ENCODE measurements at regions not wholly inside any gene's neighbourhood (a gene's known extent, or its start where the extent isn't known, plus 50 kb on each side); places are given as distances from the start of the nearest gene placed in this dataset.

GRCh38 chr2:236965021-236965840 is 120.5 kb upstream of the COPS8 start:
- no peak for DNase-seq

- DNase-seq = no peak
Observed at GRCh38 chr2:236965841-236966096, 119.9 kb upstream of the COPS8 start.

DNA sequence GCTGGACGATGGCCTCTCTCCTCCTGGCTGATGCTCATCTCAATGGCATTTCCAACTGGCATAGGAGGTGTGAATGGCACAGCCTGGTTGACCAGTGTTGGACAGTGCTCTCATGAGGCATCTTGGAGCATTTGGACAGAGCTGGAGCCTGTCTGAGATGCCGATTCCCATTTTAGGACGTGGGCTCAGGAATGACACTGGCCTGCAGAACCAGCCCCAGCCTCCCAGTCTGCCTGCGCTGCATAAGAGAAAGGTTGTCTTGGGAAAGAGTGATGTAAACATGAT is 118.2 kb upstream of the COPS8 start:
- no peak for DNase-seq

DNA sequence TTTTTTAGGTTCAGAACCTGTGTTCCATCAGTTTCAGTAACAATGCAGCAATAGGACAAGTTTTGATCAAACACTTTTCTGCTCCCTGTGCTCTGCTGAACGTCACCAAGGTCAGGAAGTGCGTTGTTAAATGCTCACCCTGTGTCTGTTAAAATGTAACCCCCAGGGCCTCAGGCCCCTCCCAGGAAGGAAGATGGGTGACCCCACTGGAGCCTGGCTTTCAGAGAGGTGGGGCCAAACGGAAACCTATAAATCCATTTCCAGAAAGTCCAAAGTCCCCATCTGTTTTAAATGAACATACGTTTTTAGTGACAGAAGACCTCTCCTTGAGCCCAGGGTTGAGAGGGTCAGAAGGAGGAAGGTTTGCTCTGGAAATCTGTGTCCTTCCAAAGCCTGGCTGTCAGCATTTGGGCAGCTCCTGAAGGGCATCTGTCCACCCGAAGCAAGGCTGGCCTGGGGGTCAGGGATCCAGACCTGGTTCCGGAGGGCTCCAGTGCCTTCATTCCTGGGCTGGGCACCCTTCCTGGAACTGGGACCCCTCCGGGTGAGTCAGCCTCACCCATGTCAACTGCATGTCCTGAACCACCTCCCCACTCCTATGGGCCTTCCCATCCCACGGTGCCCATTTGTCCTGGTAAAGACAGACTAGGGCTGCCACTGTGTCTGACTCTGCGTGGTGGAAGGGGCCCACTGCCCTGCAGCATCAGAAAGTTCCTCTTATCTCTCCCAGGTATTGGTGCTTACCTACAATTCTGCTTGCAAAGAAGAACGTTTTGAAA is 117.4 kb upstream of the COPS8 start:
- DNase-seq = no peak

DNA sequence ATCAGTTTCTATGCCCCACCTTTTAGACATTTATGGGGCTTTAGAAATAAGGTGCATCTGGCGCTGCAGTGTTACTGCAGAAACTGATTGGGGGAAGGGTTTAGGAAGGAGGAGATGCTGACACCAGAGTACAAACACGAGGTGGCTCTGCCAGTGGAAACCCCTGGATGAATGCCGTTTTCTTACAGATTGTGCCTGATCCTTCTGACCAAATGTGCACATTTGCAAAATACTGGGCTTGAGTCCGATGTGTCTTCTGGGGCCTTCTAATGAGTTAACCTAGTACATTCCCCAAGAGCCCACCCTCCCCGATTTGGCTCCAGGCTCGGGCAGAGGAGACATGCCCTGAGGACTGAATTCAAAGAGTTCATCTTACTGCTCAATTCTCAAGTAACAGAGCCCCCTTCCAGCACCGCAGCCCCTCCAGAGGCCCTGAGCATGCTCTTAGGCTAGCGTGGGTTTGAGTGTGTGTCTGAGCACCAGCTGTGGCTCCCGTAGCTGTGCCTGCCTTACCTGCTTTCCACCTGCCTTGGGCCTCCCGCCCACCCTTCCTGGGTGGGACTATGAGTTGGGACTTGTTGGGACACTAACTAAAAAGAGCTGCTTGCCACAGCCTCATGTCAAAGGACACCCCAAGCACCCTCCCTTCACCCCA is 116.7 kb upstream of the COPS8 start:
- no peak for DNase-seq

DNA sequence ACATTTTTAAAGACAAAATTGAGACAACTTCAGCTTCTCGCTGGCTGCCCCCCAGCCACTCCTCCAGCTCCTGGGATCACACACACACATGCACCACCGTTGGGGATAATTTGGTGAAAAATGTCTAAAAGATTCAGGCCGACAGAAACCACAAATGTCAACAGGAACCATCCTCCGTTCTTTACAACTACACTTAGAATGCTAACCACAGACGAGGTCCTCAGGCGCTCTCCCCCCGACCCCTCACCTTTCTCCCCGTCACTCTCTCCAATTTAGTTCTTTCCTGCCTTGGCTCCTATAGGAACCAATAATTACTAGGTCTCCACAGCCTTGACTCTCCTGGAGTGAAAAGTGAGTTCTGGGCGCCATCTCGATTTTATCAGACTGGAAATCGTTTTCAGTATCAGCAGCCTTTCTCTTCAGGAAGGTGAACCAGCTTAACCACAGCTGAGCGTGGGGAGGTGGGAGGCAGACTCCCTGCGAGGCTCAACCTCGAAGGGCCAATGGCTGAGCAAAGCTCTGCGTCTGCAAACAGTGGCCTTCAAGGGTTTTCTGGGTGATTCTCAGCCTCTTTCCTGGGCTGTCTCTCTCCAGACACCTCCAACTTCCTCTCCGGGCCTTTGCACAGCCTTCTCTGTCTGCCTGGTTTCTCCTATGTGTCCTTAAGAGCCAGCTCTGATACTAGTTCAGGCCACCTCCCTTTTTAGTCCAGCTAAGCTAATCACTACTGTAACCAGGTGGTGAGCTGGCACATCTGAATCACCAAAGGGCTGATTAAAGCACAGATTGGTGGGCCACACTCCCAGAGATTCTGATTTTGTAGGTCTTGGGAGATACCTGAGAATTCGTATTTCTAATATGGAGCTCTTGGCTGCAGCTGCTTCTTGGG is 115.7 kb upstream of the COPS8 start:
- peak; percentile 71 for DNase-seq

DNA sequence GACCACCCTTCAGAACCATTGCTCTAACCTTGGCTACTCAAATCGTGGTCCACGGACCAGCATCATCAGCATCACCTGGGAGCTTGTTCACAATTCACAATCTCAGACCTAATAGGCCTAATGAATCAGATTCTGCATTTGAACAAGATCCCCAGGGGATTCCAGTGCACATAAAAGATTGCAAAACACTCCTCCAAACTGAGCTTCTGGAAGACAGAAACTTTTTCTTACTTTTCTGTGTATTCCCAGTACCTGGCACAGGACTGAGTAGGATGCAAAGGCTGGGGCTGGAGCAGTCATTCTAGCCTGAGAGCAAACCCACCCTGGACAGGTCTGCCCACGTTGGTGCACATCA is 115.1 kb upstream of the COPS8 start:
- DNase-seq = no peak

DNA sequence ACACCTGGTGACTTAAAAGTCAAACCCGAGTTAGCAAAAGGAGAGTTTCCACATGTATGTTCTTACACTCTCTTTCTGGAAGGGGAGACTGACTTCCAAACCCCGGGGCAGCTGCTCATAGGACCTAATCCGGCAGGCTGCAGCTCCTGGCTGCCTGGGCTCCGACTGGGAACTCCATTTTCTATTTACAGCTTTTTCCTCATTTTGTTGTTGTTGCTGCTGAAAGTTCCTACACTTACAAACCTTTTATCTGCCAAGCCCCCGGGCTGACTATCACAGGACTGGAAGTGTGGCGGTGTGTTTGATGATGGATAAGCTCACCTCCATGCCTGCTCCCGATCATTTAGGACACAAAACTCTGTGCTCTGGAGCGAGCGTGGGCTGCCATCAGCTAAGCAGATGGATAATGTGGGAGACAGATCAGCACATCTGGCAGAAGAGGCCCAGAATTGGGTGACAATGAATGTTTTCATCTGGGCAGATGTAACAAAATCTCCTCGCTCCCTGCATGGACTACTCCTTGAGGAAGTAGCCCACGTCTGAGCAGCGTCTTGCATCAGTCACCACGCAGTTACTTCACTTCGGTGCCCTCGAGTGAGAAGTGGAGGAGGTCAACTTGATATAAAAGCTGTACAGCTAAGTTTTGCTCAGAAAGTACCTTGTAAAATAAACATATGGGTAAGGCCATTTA is 114.4 kb upstream of the COPS8 start:
- no peak for DNase-seq

DNA sequence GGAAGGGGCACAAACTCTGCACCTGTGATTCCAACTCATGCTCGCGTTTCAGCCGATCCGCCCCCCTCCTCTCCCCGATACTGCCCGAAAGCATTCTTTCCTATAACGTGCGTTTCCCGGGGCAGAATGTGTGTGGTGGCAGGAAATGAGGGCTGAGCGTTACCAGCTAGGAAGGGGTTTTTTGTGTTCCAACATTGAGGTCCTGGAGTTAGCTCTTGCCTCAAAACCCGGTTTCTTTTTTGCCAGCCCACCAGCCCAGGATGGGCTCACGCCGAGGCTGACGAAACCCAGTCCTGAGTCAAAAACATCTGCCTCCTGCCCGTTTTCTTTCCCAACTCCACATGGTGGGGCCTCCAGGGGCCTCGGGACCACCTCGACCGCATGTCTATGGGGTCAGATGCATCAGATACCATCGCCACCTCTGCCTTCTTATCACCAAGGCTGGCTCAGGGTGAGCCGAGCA is 113.7 kb upstream of the COPS8 start:
- DNase-seq = no peak

- DNase-seq = no peak
Observed at GRCh38 chr2:236972491-236973342, 113.0 kb upstream of the COPS8 start.

DNA sequence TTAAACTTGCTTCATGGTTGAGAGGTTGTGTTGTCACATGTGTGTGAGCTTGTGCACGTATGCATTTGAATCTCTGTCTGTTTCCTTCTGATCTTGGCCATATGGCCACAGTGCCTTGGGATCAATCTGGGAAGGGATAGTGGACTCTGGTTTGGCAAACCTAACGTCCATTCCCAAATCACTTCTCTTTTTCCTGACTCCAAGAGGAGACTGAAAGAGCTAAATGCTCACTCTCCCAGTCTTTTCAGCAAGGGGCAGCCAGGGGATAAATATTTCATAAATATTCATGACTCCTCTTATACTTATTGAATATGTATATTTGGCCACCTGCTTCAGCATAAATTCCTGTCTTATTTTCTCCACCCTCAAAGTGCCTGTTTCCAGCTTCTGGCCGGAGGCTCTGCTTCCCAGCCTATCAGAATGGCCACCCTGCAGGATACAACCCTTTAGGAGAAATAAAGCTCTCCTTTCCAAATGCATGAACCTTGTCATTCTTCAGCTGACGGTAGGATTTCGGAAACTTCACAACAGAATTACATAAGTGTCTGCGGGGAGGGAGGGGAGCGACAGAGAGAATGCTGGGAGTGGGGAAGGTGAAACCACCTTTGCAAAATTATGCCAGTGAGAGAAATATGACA is 112.2 kb upstream of the COPS8 start:
- DNase-seq = no peak

GRCh38 chr2:236974148-236974547 is 111.5 kb upstream of the COPS8 start:
- no peak for DNase-seq

GRCh38 chr2:236974752-236975151 is 110.9 kb upstream of the COPS8 start:
- DNase-seq = no peak

- DNase-seq = no peak
Observed at GRCh38 chr2:236975766-236976165, 109.9 kb upstream of the COPS8 start.

GRCh38 chr2:236976266-236977062 is 109.2 kb upstream of the COPS8 start:
- no peak for DNase-seq

DNA sequence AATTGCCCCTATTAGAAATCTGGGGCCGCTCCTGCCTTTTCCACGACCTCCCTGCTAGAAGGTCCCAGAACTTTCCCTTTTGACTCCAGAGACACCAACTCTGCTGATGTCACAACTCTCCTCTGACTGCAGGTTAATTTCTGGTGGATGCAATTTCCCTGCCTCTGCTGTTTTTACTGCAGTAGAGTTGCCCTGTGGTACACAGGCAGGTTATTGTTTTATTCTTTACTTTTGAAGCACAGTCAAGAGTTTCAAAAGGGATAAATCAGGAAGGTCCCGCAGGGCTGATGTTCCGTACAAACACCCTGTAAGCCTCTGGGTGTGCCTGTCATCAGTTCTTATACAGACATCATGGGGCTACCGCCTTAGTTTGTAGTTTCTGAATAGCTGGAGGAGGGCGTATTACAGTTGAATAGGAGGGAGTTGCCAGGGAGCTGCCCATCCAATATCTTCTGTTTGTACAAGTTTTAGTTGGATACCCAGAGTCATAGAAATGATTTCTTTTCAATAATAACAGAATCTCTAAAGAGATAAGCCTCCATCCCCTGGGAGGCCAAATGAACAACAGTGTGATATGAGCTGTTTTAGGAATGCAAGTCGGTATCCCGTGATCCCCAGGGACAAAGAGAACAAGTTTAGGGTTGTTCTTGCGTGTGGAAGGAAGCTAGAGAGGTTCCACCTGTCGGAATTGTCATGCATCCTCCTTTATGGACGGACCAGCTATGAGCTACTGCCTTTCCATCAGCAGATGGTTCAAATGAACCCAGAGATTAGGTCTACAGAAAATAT is 108.4 kb upstream of the COPS8 start:
- DNase-seq = no peak

- no peak for DNase-seq
Observed at GRCh38 chr2:236977852-236978398, 107.8 kb upstream of the COPS8 start.

DNA sequence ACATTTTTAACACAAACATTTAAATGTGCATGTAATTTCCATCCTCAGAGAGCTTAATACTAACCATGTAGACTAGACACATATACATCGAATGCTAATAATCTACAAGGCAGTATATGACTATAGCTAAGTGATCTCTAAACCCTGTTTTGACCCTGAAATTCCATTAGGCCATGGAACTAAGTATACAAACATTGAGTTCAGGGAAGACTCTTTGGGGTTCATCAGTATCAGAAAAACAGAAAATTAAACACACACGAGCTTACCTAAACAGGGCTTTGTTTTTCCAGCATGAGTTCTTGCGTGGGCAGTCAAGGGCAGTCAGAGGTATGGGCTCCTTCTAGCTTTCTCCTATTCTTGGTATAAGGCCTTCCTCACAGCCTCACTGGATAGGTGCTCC is 106.0 kb upstream of the COPS8 start:
- DNase-seq = no peak

DNA sequence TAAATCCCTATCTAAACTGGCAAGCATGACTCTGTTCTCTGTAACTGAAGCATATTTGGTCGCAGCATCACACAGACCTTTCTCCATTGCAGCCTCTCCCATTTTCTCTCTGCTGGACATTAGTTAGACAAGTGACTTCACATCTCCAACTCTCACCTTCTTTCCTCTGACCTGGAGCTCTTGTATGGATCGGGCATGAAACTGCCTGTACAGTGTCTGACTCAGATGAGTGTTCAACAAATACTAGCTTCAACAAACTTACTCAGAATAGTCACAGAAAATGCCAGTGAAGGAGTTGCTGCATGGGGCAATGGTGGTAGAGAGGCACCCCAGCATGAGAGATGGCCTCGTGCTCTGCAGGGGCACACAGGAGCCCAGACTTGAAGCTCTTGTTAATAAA is 104.7 kb upstream of the COPS8 start:
- no peak for DNase-seq

Measured in activated effector memory CD4-positive, alpha-beta T cell treated with anti-CD3 and anti-CD28 coated beads, Interleukin-2, amount 50 U/mL, for 16 hours (primary cell).